T-helper 1 cell treated with Interleukin-12 subunit alpha and Interleukin-12 subunit beta and Interleukin-4 antibody, amounts not matched to agents 30 μg/mL and 1 μg/mL, for 36 hours (primary cell): ENCODE measurements at regions not wholly inside any gene's neighbourhood (a gene's known extent, or its start where the extent isn't known, plus 50 kb on each side); places are given as distances from the start of the nearest gene placed in this dataset.

Experiments used
- H3K27ac Mint-ChIP-seq: one replicate; pipeline ENCODE4 v1.8.0; 2021; ENCODE audit warnings: mild to moderate bottlenecking, mixed read lengths
- H3K27me3 Mint-ChIP-seq: one replicate; pipeline ENCODE4 v1.8.0; 2021; ENCODE audit warnings: low read depth, mixed read lengths
- H3K36me3 Mint-ChIP-seq: one replicate; pipeline ENCODE4 v1.8.0; 2021; ENCODE audit warnings: low read depth, mixed read lengths
- H3K4me1 Mint-ChIP-seq: one replicate; pipeline ENCODE4 v1.8.0; 2021; ENCODE audit warnings: low read depth, mixed read lengths
- H3K4me3 Mint-ChIP-seq: one replicate; pipeline ENCODE4 v1.8.0; 2021; ENCODE audit warnings: mild to moderate bottlenecking, moderate library complexity, mixed read lengths
- H3K9me3 Mint-ChIP-seq: one replicate; pipeline ENCODE4 v1.8.0; 2021; ENCODE audit warnings: mixed read lengths

GRCh38 chr9:99387431-99387830 is 165.3 kb downstream of the SEC61B start:
- Mint-ChIP-seq H3K4me3 (no peak overlapping the region), H3K27me3 (peaks cover 18% of the 10 kb centered on the region), H3K27ac (no peak overlapping the region), H3K36me3 (no peaks in the 10 kb centered on the region), H3K9me3 (no peaks in the 10 kb centered on the region), H3K4me1 (no peaks in the 10 kb centered on the region)

- no peak overlapping the region for H3K4me3 Mint-ChIP-seq
Measured at GRCh38 chr9:99389087-99390033, 167.3 kb downstream of the SEC61B start.

GRCh38 chr9:99391937-99392594 is 170.0 kb downstream of the SEC61B start:
- Mint-ChIP-seq H3K4me1 (no peaks in the 10 kb centered on the region), H3K9me3 (no peaks in the 10 kb centered on the region), H3K4me3 (no peak overlapping the region), H3K36me3 (no peaks in the 10 kb centered on the region), H3K27me3 (no peaks in the 10 kb centered on the region), H3K27ac (no peak overlapping the region)

More at GRCh38 chr9:99389087-99390033, 167.3 kb downstream of the SEC61B start:
- H3K9me3 Mint-ChIP-seq = no peaks in the 10 kb centered on the region
- no peaks in the 10 kb centered on the region for H3K4me1 Mint-ChIP-seq
- peaks cover 5% of the 10 kb centered on the region for H3K27me3 Mint-ChIP-seq
- no peak overlapping the region for H3K27ac Mint-ChIP-seq
- H3K36me3 Mint-ChIP-seq = no peaks in the 10 kb centered on the region

GRCh38 chr9:99392986-99393385 is 170.9 kb downstream of the SEC61B start:
- Mint-ChIP-seq H3K4me3 (no peak overlapping the region), H3K4me1 (no peaks in the 10 kb centered on the region), H3K27me3 (no peaks in the 10 kb centered on the region), H3K27ac (no peak overlapping the region), H3K36me3 (no peaks in the 10 kb centered on the region), H3K9me3 (no peaks in the 10 kb centered on the region)

GRCh38 chr9:99393993-99394392 is 171.9 kb downstream of the SEC61B start:
- Mint-ChIP-seq H3K4me3 (no peak overlapping the region), H3K36me3 (no peaks in the 10 kb centered on the region), H3K4me1 (no peaks in the 10 kb centered on the region), H3K27ac (no peak overlapping the region), H3K27me3 (no peaks in the 10 kb centered on the region), H3K9me3 (no peaks in the 10 kb centered on the region)

- Mint-ChIP-seq H3K27me3 (peaks cover 6% of the 10 kb centered on the region), H3K4me1 (no peaks in the 10 kb centered on the region), H3K36me3 (no peaks in the 10 kb centered on the region), H3K9me3 (no peaks in the 10 kb centered on the region), H3K4me3 (no peak overlapping the region), H3K27ac (no peak overlapping the region)
Measured at GRCh38 chr9:99398241-99398640, 176.2 kb downstream of the SEC61B start.

GRCh38 chr9:99399474-99399873 is 177.4 kb downstream of the SEC61B start:
- Mint-ChIP-seq H3K36me3 (no peaks in the 10 kb centered on the region), H3K27ac (no peak overlapping the region), H3K4me3 (no peak overlapping the region), H3K4me1 (no peaks in the 10 kb centered on the region), H3K9me3 (no peaks in the 10 kb centered on the region), H3K27me3 (peaks cover 6% of the 10 kb centered on the region)

GRCh38 chr9:99400184-99400731 is 178.2 kb downstream of the SEC61B start:
- no peak overlapping the region for H3K4me3 Mint-ChIP-seq
- no peaks in the 10 kb centered on the region for H3K4me1 Mint-ChIP-seq
- no peaks in the 10 kb centered on the region for H3K36me3 Mint-ChIP-seq
- no peak overlapping the region for H3K27ac Mint-ChIP-seq
- peaks cover 6% of the 10 kb centered on the region for H3K27me3 Mint-ChIP-seq
- no peaks in the 10 kb centered on the region for H3K9me3 Mint-ChIP-seq

GRCh38 chr9:99401680-99402504 is 179.8 kb downstream of the SEC61B start:
- Mint-ChIP-seq H3K4me1 (no peaks in the 10 kb centered on the region), H3K36me3 (no peaks in the 10 kb centered on the region), H3K9me3 (no peaks in the 10 kb centered on the region), H3K27me3 (peaks cover 9% of the 10 kb centered on the region), H3K4me3 (no peak overlapping the region), H3K27ac (no peak overlapping the region)

- Mint-ChIP-seq H3K4me3 (no peak overlapping the region), H3K9me3 (no peaks in the 10 kb centered on the region), H3K27me3 (peaks cover 9% of the 10 kb centered on the region), H3K4me1 (no peaks in the 10 kb centered on the region), H3K27ac (no peak overlapping the region), H3K36me3 (no peaks in the 10 kb centered on the region)
Measured at GRCh38 chr9:99403371-99403770, 181.3 kb downstream of the SEC61B start.

- Mint-ChIP-seq H3K36me3 (no peaks in the 10 kb centered on the region), H3K4me3 (no peak overlapping the region), H3K27ac (no peak overlapping the region), H3K27me3 (peaks cover 9% of the 10 kb centered on the region), H3K9me3 (no peaks in the 10 kb centered on the region), H3K4me1 (no peaks in the 10 kb centered on the region)
Measured at GRCh38 chr9:99405359-99405758, 183.3 kb downstream of the SEC61B start.

GRCh38 chr9:99406939-99407338 is 184.9 kb downstream of the SEC61B start:
- no peaks in the 10 kb centered on the region for H3K9me3 Mint-ChIP-seq
- no peaks in the 10 kb centered on the region for H3K4me1 Mint-ChIP-seq
- H3K27me3 Mint-ChIP-seq = peaks cover 15% of the 10 kb centered on the region
- H3K27ac Mint-ChIP-seq = no peak overlapping the region
- no peaks in the 10 kb centered on the region for H3K36me3 Mint-ChIP-seq
- no peak overlapping the region for H3K4me3 Mint-ChIP-seq

- peaks cover 6% of the 10 kb centered on the region for H3K4me1 Mint-ChIP-seq
- H3K9me3 Mint-ChIP-seq = no peaks in the 10 kb centered on the region
- no peak overlapping the region for H3K27ac Mint-ChIP-seq
- H3K36me3 Mint-ChIP-seq = no peaks in the 10 kb centered on the region
- H3K27me3 Mint-ChIP-seq = peaks cover 8% of the 10 kb centered on the region
- no peak overlapping the region for H3K4me3 Mint-ChIP-seq
Measured at GRCh38 chr9:99411068-99411467, 189.0 kb downstream of the SEC61B start.

GRCh38 chr9:99411479-99412115 is 189.5 kb downstream of the SEC61B start:
- Mint-ChIP-seq H3K4me3 (no peak overlapping the region), H3K27ac (no peak overlapping the region), H3K36me3 (no peaks in the 10 kb centered on the region), H3K27me3 (peaks cover 6% of the 10 kb centered on the region), H3K4me1 (peaks cover 9% of the 10 kb centered on the region), H3K9me3 (no peaks in the 10 kb centered on the region)
